ENCODE measurements at regions not wholly inside any gene's neighbourhood (a gene's known extent, or its start where the extent isn't known, plus 50 kb on each side); places are given as distances from the start of the nearest gene placed in this dataset.
"Not testable (repeated sequence)": the region's sequence is repeated elsewhere in the genome, so short reads cannot be mapped to it uniquely, and the experiment has no call there.

DNA sequence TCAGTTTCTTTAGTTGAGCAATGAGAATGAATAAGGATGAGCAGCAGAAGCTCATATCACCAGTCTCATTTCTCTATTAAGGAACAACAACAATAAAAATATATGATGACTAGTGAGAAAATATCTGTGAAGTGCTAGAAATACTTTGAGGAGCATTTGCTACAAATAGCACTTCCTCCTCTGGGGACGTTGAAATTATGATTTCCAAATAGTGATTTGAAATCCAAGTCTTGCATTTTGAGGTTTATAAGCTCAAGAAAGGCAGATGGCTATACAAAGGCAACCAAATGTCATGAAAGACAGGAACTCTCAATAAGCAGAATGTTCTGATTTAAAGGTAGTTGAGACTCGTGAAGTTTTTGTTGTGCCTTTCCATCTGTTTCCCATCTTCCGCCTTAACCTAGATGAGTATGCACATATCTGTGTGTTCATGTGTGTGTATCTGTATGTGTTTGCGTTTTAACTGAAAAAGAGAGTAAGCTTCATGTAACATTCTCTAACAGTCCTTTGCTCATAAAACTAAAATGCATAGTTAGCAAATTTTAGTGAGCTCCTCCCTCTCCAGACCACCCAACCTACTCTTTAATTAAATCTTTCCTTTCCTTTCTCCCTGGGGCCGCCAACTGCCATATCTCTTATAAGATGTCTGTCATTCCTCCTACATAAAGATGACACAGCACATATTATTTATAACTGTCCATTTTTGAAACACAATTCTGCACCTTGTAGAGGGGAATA lies 222.6 kb upstream of the RASGEF1B start:
- in situ Hi-C loops (cut with MboI; ENCODE audit: low sequenced_read_pairs) = no loop called here

DNA sequence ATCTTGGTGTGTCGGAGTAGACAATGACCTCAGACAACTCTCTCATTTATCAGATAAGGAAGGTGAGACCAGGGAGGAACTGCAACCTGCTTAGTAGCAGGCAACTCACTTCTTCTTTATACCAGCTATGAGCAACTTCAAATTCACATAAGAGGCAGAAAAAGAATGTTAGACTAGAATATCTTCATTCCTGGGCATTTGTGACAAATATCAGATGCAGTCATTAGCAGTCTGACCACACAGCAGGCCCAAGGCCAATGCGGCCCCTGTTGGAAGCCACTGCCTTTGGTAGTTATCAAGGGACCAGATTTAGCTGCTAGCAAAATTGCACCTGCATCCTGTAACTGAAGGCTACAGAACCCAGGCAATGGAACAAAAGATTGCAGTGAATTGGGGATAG lies 219.2 kb upstream of the RASGEF1B start:
- in situ Hi-C loops (cut with MboI; ENCODE audit: low sequenced_read_pairs) = no loop called here

- in situ Hi-C loops (cut with MboI; ENCODE audit: low sequenced_read_pairs) = no loop called here
Observed at GRCh38 chr4:81688085-81688484, 216.4 kb upstream of the RASGEF1B start.

GRCh38 chr4:81687471-81687870 lies 215.8 kb upstream of the RASGEF1B start:
- in situ Hi-C loops (cut with MboI; ENCODE audit: low sequenced_read_pairs) = no loop called here

DNA sequence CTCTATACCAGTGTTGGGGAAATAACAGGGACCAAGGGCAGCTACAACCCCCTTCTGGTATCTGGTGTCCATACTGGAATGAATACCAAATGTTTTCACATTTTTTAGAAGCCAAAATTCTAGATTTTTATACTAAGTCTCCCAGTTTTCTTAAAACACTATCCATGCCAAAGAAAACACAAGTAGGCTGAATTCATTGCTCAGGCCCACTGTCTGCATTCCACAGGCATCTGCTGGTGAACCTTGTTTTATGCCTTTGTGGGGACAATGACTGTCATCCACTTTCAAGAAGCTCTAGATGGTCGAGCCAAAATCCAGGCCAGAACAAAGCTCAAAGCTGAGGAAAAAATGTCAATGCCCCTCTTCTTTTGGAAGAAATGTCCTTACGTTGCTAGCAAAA lies 213.4 kb upstream of the RASGEF1B start:
- in situ Hi-C loops (cut with MboI; ENCODE audit: low sequenced_read_pairs) = no loop called here

GRCh38 chr4:81684352-81684751 lies 212.6 kb upstream of the RASGEF1B start:
- in situ Hi-C loops (cut with MboI; ENCODE audit: low sequenced_read_pairs) = no loop called here

DNA sequence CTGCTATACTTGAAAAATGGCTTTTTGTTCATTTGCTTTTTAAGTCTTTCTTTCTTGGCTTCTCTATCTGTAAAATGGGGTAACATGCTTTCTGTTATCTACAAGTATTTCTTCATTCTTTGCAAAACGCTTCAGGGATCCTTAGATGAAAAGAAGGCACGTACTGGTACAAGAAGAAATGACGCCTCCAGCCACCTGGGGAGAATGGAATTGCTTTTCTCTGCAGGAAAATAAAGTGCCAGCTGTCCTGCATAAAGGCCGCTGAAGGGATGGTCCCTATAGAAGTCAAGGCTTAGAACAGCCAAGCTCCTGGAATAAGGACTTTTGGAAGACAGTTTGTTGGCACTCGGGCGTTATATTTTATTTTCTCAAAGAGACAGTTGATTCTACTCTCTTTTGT lies 210.8 kb upstream of the RASGEF1B start:
- in situ Hi-C loops (cut with MboI; ENCODE audit: low sequenced_read_pairs) = no loop called here

- in situ Hi-C loops (cut with MboI; ENCODE audit: low sequenced_read_pairs) = no loop called here
Observed at GRCh38 chr4:81679315-81679714, 207.6 kb upstream of the RASGEF1B start.

DNA sequence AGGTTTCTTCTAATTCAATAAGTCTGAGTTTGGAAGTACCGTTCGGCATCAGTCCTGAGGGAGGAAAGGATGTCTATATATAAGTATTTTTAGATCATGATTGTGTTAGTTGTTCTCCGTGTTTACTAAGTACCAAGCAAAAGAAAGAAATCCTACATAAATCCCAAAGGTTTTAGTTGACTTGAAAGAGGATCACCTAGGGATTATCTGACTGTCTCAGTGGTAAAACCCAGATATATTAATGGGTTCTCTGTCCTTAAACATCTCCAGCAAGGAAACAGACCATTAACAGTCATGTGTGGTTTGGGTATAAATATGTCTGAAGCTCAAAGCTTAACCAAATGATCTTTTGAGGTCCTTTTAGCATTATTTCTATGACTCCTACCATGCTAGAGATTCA lies 207.1 kb upstream of the RASGEF1B start:
- in situ Hi-C loops (cut with MboI; ENCODE audit: low sequenced_read_pairs) = no loop called here

GRCh38 chr4:81676537-81676936 lies 204.8 kb upstream of the RASGEF1B start:
- in situ Hi-C loops (cut with MboI; ENCODE audit: low sequenced_read_pairs) = no loop called here

GRCh38 chr4:81675791-81676393 lies 204.2 kb upstream of the RASGEF1B start:
- in situ Hi-C loops (cut with MboI; ENCODE audit: low sequenced_read_pairs) = no loop called here

DNA sequence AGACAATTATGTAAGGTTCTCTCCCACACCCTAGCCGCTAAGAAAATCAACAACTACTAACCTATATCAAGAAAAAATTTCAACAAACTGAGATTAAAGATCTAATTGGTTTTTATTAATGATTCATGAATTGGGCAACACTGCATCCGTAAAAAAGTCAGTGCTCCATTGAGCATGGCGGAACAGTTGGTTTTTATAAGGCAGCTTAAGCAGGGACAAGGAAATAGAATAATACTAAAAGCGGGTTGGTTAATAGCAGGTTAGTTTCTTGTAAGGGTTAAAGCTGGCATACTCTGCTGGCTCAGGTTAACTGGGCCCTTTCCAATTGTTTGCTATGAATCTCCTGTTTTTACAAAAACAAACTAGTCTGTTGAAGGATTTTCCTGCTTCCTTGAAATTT lies 202.3 kb upstream of the RASGEF1B start:
- in situ Hi-C loops (cut with MboI; ENCODE audit: low sequenced_read_pairs) = no loop called here

GRCh38 chr4:81668328-81668727 lies 196.6 kb upstream of the RASGEF1B start:
- in situ Hi-C loops (cut with MboI; ENCODE audit: low sequenced_read_pairs) = not testable (repeated sequence)

DNA sequence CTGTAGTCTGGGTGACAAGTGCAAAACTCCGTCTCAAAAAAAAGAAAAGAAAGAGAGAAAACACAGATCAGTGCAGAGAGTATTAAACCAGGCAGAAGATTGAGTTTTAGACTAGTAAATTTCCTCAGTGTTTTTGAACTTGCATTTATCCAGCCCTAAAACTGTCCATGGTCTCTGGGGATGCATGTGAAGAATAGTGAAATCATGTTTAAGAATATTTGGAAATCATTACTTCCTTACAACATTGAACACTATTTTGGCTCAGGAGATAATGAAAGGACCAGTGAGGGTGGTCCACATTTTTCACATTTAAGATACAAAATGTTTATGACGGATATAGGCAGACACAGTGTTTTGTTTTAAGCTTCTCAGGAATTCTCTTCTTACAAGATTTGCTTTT lies 195.8 kb upstream of the RASGEF1B start:
- in situ Hi-C loops (cut with MboI; ENCODE audit: low sequenced_read_pairs) = no loop called here

DNA sequence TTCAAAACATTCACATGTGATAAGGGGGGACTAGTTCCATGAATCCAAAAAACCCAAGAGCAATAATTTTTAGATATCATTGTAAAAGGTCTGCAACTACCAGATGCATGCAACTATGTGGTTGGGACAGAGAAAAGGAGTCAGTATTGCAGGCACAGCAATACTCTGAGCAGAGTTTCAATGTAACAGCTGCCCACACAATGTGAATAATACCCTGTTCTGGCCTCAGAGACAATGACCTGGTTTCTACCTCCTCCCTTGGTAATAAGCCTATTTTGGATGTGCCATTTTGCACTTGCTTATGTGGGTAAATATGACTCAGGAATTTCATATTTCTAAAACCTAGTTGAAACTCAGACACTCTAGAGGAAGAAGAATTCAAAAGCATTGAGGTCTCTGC lies 194.8 kb upstream of the RASGEF1B start:
- in situ Hi-C loops (cut with MboI; ENCODE audit: low sequenced_read_pairs) = no loop called here

GRCh38 chr4:81665649-81666048 lies 193.9 kb upstream of the RASGEF1B start:
- in situ Hi-C loops (cut with MboI; ENCODE audit: low sequenced_read_pairs) = no loop called here

DNA sequence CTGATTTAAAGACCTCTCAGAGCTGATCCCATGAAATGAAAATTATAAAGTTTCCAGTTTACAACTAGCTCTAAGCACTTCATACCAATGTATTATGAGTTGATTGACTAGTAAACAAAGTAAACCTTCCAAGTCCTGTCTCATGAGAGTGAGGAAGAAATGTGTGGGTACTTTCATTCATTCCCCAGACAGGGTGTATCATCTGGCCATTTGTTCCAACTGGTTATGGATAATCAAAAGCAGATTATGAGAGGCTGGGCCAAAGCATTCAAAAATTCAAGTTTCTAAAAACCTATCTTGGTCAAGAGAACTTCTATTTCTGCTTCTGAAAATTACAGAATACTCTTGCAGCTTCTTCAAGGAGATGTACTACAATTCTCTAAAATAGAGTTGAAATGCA lies 193.3 kb upstream of the RASGEF1B start:
- in situ Hi-C loops (cut with MboI; ENCODE audit: low sequenced_read_pairs) = no loop called here

DNA sequence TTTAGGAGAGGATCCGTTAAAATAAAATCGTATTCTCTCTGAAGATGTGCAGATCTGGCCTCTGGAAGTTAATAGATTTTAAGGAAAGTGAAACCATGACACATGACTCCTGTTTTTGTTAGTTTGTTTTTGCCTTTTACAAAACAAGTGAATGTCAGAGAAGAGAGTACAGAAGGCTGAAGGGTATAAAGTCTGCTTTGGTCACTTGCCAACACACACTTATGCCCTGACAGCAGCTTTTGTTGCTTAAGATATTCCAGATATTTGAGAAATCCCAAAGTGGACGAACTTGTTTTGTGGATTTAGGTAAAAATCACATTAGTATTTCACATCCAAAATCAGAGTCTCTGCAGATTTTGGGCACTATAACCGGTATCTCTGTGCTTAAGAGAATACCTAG lies 192.4 kb upstream of the RASGEF1B start:
- in situ Hi-C loops (cut with MboI; ENCODE audit: low sequenced_read_pairs) = no loop called here

- in situ Hi-C loops (cut with MboI; ENCODE audit: low sequenced_read_pairs) = no loop called here
Observed at GRCh38 chr4:81663368-81663767, 191.7 kb upstream of the RASGEF1B start.

DNA sequence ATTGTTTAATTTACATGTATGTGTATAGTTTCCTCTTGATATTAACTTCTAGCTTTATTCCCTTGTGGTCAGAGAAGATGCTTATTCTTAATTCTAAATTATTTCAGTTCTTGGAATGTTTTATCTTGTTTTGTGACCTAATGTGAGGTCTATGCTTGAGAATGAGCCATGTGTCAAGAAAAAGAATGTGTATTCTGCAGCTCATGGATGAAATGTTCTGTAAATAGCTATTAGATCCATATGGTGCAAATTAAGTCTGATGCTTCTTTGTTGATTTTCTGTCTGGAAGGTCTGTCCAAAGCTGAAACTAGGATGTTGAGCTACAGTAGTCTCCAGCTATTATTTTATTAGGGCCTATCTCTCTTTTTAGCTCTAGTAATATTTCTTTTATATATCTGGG lies 187.3 kb upstream of the RASGEF1B start:
- in situ Hi-C loops (cut with MboI; ENCODE audit: low sequenced_read_pairs) = no loop called here

- in situ Hi-C loops (cut with MboI; ENCODE audit: low sequenced_read_pairs) = no loop called here
Observed at GRCh38 chr4:81652069-81652478, 180.4 kb upstream of the RASGEF1B start.

DNA sequence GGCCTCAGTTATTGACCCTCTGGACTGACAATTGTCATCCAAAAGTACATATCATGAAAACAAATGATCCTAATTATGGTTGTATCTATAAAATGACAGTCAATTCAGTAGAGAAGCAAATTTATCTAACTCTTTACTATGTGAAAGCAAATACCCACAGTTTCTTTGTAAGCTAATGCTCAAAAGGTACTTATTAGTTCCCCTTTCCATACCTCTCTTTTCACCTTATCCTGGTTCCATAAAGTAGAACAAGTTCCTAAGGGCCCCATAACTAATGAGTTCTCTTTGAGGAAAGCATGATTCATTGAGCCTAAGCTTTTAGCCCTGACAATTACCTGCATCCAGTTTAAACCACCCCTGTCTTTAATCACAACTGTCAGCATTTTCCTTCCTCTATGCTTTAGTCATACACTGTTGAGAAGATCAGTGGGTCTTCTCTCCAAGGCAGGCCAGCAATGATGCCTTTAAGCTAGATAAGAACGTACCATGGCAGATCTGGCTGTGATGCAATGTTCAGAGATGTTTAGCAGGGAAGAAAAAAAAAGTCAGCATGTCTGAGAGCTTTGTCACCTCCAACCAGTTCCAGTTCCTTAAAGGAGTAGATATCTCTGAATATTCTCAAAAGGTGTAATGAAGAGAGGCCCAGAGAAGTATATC lies 179.7 kb upstream of the RASGEF1B start:
- in situ Hi-C loops (cut with MboI; ENCODE audit: low sequenced_read_pairs) = no loop called here

Measured in HL-60/S4 (cell line).